ENCODE measurements at regions not wholly inside any gene's neighbourhood (a gene's known extent, or its start where the extent isn't known, plus 50 kb on each side); places are given as distances from the start of the nearest gene placed in this dataset.

DNA sequence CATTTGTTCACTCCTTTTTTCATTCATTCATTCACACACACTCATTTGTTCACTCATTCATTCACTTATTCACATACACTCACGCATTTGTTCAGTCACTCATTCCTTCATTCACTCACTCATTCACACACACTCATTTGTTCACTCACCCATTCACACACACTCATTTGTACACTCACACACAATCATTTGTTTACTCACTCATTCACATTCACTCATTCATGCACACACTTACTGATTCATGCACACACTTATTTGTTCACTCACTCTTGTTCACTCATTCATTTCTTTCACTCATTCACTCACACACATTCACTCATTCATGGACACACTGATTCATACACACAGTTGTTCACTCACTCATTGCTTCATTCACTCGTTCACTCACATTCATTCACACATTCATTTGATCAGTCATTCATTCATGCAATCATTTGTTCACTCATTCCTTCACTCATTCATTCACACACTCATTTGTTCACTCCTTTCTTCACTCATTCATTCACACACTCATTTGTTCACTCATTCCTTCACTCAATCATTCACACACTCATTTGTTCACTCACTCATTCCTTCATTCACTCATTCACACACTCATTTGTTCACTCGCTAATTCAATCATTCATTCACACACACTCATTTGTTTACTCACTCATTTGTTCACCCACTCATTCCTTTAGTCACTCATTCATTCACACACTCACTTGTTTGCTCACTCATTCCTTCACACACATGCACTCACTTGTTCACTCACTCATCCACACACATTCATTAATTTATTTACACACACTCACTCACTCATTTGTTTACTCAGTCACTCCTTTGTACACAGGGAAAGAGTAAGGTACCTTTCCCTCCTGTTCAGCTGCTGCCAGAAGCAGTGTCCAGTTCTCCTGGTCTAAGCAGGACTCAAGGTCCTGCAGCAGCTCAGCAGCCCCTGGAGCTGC, 50.7 kb upstream of the BHLHE23 start (continued):
- TF ChIP-seq, protein P1, sequence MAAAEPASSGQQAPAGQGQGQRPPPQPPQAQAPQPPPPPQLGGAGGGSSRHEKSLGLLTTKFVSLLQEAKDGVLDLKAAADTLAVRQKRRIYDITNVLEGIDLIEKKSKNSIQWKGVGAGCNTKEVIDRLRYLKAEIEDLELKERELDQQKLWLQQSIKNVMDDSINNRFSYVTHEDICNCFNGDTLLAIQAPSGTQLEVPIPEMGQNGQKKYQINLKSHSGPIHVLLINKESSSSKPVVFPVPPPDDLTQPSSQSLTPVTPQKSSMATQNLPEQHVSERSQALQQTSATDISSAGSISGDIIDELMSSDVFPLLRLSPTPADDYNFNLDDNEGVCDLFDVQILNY (CRISPR knock-in tag; conservative IDR thresholded peaks at IDR 0.05) = no peak
- TF ChIP-seq, protein P2, sequence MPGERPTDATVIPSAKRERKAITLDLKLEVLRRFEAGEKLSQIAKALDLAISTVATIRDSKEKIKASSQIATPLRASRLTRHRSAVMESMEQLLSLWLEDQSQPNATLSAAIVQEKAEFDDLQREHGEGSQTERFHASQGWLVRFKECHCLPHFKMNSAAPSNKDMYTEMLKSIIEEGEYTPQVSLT (CRISPR knock-in tag; IDR thresholded peaks at IDR 0.05; ENCODE audit: borderline replicate concordance, low read depth) = no peak
- no peak for TF ChIP-seq HCFC1 (IDR thresholded peaks at IDR 0.05; ENCODE audit: low read depth, low read length)
- TF ChIP-seq NONO (IDR thresholded peaks at IDR 0.05) = peak; percentile 39; the same call in 1 of the 2 replicates
- TF ChIP-seq NONO (CRISPR knock-in tag; conservative IDR thresholded peaks at IDR 0.05) = no peak
- TF ChIP-seq HOXA7 (CRISPR knock-in tag; IDR thresholded peaks at IDR 0.05) = 0 out of 2 replicates have a peak, but pooled peaks have one; percentile 38
- TF ChIP-seq ZFP62 (CRISPR knock-in tag; IDR thresholded peaks at IDR 0.05) = no peak
- no peak for TF ChIP-seq ZNF274 (CRISPR knock-in tag; IDR thresholded peaks at IDR 0.05)
- TF ChIP-seq SMYD3 (CRISPR knock-in tag; IDR thresholded peaks at IDR 0.05) = no peak
- no peak for TF ChIP-seq NFIC (IDR thresholded peaks at IDR 0.05; ENCODE audit: low read length)
- no peak for TF ChIP-seq CREM (IDR thresholded peaks at IDR 0.05)
- TF ChIP-seq CREM (CRISPR knock-in tag; IDR thresholded peaks at IDR 0.05) = no peak
- TF ChIP-seq ZNF672 (CRISPR knock-in tag; IDR thresholded peaks at IDR 0.05) = 0 out of 2 replicates have a peak, but pooled peaks have one; percentile 56
- TF ChIP-seq, protein P3, sequence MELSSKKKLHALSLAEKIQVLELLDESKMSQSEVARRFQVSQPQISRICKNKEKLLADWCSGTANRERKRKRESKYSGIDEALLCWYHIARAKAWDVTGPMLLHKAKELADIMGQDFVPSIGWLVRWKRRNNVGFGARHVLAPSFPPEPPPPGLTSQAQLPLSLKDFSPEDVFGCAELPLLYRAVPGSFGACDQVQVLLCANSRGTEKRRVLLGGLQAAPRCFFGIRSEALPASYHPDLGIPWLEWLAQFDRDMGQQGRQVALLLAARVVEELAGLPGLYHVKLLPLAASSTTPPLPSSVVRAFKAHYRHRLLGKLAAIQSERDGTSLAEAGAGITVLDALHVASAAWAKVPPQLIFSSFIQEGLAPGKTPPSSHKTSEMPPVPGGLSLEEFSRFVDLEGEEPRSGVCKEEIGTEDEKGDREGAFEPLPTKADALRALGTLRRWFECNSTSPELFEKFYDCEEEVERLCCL (CRISPR knock-in tag; IDR thresholded peaks at IDR 0.05; ENCODE audit: borderline replicate concordance) = no peak
- no peak for TF ChIP-seq ZNF160 (CRISPR knock-in tag; IDR thresholded peaks at IDR 0.05)
- TF ChIP-seq ATM (IDR thresholded peaks at IDR 0.05; ENCODE audit: borderline replicate concordance) = peak; percentile 77; the same call in 1 of the 2 replicates
- 0 out of 2 replicates have a peak, but pooled peaks have one; percentile 51 for TF ChIP-seq ZZZ3 (CRISPR knock-in tag; IDR thresholded peaks at IDR 0.05; ENCODE audit: borderline replicate concordance)
- TF ChIP-seq ZNF24 (IDR thresholded peaks at IDR 0.05) = peak; percentile 94
- TF ChIP-seq NR2F2 (IDR thresholded peaks at IDR 0.05; ENCODE audit: borderline replicate concordance, low read depth) = no peak
- TF ChIP-seq, protein P4, sequence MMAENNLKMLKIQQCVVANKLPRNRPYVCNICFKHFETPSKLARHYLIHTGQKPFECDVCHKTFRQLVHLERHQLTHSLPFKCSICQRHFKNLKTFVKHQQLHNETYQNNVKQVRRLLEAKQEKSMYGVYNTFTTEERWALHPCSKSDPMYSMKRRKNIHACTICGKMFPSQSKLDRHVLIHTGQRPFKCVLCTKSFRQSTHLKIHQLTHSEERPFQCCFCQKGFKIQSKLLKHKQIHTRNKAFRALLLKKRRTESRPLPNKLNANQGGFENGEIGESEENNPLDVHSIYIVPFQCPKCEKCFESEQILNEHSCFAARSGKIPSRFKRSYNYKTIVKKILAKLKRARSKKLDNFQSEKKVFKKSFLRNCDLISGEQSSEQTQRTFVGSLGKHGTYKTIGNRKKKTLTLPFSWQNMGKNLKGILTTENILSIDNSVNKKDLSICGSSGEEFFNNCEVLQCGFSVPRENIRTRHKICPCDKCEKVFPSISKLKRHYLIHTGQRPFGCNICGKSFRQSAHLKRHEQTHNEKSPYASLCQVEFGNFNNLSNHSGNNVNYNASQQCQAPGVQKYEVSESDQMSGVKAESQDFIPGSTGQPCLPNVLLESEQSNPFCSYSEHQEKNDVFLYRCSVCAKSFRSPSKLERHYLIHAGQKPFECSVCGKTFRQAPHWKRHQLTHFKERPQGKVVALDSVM (CRISPR knock-in tag; IDR thresholded peaks at IDR 0.05) = no peak
- TF ChIP-seq, protein P5, sequence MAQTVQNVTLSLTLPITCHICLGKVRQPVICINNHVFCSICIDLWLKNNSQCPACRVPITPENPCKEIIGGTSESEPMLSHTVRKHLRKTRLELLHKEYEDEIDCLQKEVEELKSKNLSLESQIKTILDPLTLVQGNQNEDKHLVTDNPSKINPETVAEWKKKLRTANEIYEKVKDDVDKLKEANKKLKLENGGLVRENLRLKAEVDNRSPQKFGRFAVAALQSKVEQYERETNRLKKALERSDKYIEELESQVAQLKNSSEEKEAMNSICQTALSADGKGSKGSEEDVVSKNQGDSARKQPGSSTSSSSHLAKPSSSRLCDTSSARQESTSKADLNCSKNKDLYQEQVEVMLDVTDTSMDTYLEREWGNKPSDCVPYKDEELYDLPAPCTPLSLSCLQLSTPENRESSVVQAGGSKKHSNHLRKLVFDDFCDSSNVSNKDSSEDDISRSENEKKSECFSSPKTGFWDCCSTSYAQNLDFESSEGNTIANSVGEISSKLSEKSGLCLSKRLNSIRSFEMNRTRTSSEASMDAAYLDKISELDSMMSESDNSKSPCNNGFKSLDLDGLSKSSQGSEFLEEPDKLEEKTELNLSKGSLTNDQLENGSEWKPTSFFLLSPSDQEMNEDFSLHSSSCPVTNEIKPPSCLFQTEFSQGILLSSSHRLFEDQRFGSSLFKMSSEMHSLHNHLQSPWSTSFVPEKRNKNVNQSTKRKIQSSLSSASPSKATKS (CRISPR knock-in tag; IDR thresholded peaks at IDR 0.05) = no peak
- no peak for TF ChIP-seq ZNF253 (CRISPR knock-in tag; IDR thresholded peaks at IDR 0.05; ENCODE audit: borderline replicate concordance)

Measured in HepG2 (cell line).